Activated CD8-positive, alpha-beta T cell treated with anti-CD3 and anti-CD28 coated beads, Interleukin-2, amount 10 ng/mL, durations not matched to agents 7 days and 5 days (primary cell): ENCODE measurements at regions not wholly inside any gene's neighbourhood (a gene's known extent, or its start where the extent isn't known, plus 50 kb on each side); places are given as distances from the start of the nearest gene placed in this dataset.
A peak's percentile ranks its signal among the peaks of the same experiment; 100 is the strongest.
"Not testable (repeated sequence)": the region's sequence is repeated elsewhere in the genome, so short reads cannot be mapped to it uniquely, and the experiment has no call there.

Experiments
- ATAC-seq: fragments of 150-1000 bp; cut with Tn5 transposase; one replicate; pipeline ENCODE4 v1.10.0; 2021; ENCODE audit warnings: moderate library complexity
- CTCF ChIA-PET: fragments of 350-600 bp; sonication (Branson Sonifier 250); formaldehyde crosslinking; loops from one replicate; lab custom pipeline; 2021; ENCODE audit warnings: antibody characterized with exemption; lab: Charles Lee
- POLR2A ChIA-PET: fragments of 350-600 bp; sonication (Branson Sonifier 250); formaldehyde crosslinking; loops from one replicate; lab custom pipeline; 2021; ENCODE audit warnings: antibody characterized with exemption; lab: Charles Lee
- DNase-seq: peaks from one replicate; pipeline ENCODE4 v3.0.0-alpha.2; 2020
- H3K27ac Mint-ChIP-seq: one replicate; pipeline ENCODE4 v1.8.0; 2021; ENCODE audit warnings: mild to moderate bottlenecking, mixed read lengths
- H3K27me3 Mint-ChIP-seq: one replicate; pipeline ENCODE4 v1.8.0; 2021; ENCODE audit warnings: low read depth, mixed read lengths
- H3K36me3 Mint-ChIP-seq: one replicate; pipeline ENCODE4 v1.8.0; 2021; ENCODE audit warnings: low read depth, mixed read lengths
- H3K4me1 Mint-ChIP-seq: one replicate; pipeline ENCODE4 v1.8.0; 2021; ENCODE audit warnings: low read depth, mixed read lengths
- H3K4me3 Mint-ChIP-seq: one replicate; pipeline ENCODE4 v1.8.0; 2021; ENCODE audit warnings: mild to moderate bottlenecking, mixed read lengths
- H3K9me3 Mint-ChIP-seq: one replicate; pipeline ENCODE4 v1.8.0; 2022; ENCODE audit warnings: mixed read lengths; ENCODE audit not compliant: insufficient read depth

DNA sequence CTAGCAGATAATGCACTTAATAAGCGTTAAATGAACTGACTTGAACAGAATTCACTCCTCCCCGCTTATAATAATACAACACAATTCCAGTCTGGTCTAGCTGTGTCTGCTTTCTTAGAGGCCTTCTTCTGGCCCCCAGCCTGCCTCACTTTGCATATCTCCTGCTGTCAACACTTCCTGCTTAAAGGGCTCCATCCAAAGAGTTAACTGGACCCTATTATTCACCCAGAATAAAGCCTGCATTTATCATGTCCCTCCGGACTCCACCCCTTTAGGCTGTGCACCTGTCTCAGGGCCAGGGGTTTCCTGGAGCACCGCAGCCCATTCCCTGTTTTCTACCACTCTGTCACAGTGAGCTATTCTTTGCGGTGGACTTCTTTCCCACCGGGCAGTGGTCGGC, 115.4 kb upstream of the FOXN2 start:
- DNase-seq: no peak
- ChIA-PET POLR2A (no interaction called here), CTCF (no interaction called here)
- H3K36me3 Mint-ChIP-seq: no peaks in the 10 kb centered on the region
- ATAC-seq: no peak
- no peak overlapping the region for H3K4me3 Mint-ChIP-seq
- no peaks in the 10 kb centered on the region for H3K27me3 Mint-ChIP-seq
- H3K27ac Mint-ChIP-seq: no peak overlapping the region
- no peaks in the 10 kb centered on the region for H3K9me3 Mint-ChIP-seq
- H3K4me1 Mint-ChIP-seq: no peaks in the 10 kb centered on the region

DNA sequence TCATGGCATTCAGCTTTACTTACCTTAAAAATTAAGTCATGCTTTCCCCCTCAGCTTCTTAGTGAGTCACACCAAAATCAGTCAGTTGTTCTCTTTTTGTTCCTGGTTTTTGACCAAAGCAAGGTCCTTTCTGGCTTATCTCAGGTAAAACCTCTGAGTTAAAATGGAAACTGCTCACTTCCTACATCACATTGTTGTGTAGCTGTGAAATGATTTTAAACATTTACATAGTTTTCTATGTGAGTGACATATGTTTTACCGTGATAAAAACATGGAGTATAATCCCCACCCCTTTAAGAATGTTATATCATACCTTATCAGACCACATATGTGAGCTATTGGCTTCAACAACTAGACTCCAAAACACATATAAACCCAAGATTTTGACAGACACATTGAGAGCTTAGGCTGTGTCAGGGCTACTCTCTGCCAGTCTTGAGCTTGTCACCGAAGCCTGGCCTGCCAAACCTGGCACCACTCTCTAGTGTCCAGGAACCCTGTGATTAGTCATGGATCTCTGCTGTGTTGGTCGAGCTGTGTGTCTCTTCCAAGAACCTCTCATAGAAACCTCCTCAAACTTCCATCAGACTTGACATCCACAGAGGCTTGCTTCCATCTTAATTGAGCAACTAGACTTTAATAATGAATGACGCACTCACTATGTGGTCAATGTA, 113.7 kb upstream of the FOXN2 start:
- no peak overlapping the region for H3K4me3 Mint-ChIP-seq
- DNase-seq (no peak), ATAC-seq (no peak)
- ChIA-PET CTCF (interaction anchor here (1.3 to 1.5 kb wide), 2 partner anchors 9 to 11 kb away, joined by 3 read pairs; no protein-coding TSS in a partner anchor), POLR2A (no interaction called here)
- H3K4me1 Mint-ChIP-seq: no peaks in the 10 kb centered on the region
- H3K27ac Mint-ChIP-seq: no peak overlapping the region
- no peaks in the 10 kb centered on the region for H3K36me3 Mint-ChIP-seq
- H3K27me3 Mint-ChIP-seq: no peaks in the 10 kb centered on the region
- no peaks in the 10 kb centered on the region for H3K9me3 Mint-ChIP-seq

GRCh38 chr2:48201435-48201834, 113.0 kb upstream of the FOXN2 start:
- H3K4me3 Mint-ChIP-seq, DNase-seq, H3K4me1 Mint-ChIP-seq, H3K9me3 Mint-ChIP-seq, POLR2A ChIA-PET, H3K27me3 Mint-ChIP-seq, ATAC-seq, H3K27ac Mint-ChIP-seq, H3K36me3 Mint-ChIP-seq: not testable (repeated sequence)
- CTCF ChIA-PET: interaction anchor here (1.3 to 1.5 kb wide), 2 partner anchors 8 to 10 kb away, joined by 3 read pairs; no protein-coding TSS in a partner anchor

- Mint-ChIP-seq H3K27me3 (no peaks in the 10 kb centered on the region), H3K9me3 (no peaks in the 10 kb centered on the region), H3K4me3 (no peak overlapping the region), H3K36me3 (no peaks in the 10 kb centered on the region), H3K27ac (no peak overlapping the region), H3K4me1 (no peaks in the 10 kb centered on the region)
- ATAC-seq (no peak), DNase-seq (no peak)
- CTCF ChIA-PET: no interaction called here
- POLR2A ChIA-PET: no interaction called here
Observed at GRCh38 chr2:48202863-48203642, 111.4 kb upstream of the FOXN2 start.

GRCh38 chr2:48203668-48204067, 110.8 kb upstream of the FOXN2 start:
- Mint-ChIP-seq H3K4me1 (no peaks in the 10 kb centered on the region), H3K27me3 (no peaks in the 10 kb centered on the region), H3K27ac (no peak overlapping the region), H3K36me3 (no peaks in the 10 kb centered on the region), H3K9me3 (no peaks in the 10 kb centered on the region), H3K4me3 (no peak overlapping the region)
- ATAC-seq (no peak), DNase-seq (no peak)
- POLR2A ChIA-PET: no interaction called here
- CTCF ChIA-PET: no interaction called here

GRCh38 chr2:48204750-48205136, 109.7 kb upstream of the FOXN2 start:
- Mint-ChIP-seq H3K4me1 (no peaks in the 10 kb centered on the region), H3K27ac (no peak overlapping the region), H3K27me3 (no peaks in the 10 kb centered on the region), H3K9me3 (no peaks in the 10 kb centered on the region), H3K4me3 (no peak overlapping the region), H3K36me3 (no peaks in the 10 kb centered on the region)
- ATAC-seq (no peak), DNase-seq (no peak)
- ChIA-PET POLR2A (no interaction called here), CTCF (no interaction called here)

DNA sequence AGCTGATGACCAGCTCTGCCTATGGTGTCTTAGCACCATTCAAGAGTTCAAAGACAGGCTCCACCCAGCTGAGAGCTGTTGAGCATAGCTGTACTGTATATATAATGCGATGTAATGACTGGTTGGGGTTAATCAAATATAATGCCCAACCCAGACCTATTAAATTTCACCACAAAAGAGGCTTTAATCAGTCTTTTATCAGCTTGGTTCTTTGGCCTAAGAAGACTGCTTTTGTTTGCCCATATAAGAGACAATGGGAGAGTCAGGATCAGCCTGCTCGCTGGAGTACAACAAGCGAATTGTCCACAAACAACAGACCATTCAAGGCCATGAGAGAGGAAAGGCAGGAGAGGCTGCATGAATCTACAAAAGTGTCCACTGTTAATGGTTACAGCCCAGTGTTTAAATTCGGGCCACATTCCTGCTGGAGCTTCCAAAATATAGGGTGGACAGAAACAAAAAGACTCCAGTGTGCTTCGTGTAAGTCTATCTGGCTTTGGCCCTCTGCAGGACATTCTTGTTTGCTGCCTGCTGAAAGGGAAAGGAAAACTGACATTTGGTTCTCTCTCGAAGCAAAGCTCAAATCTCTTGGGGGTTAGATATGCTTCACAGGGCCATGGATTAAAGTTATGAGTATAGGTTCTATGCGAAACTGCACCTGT, 109.2 kb upstream of the FOXN2 start:
- no peak overlapping the region for H3K27ac Mint-ChIP-seq
- H3K4me1 Mint-ChIP-seq: no peaks in the 10 kb centered on the region
- H3K36me3 Mint-ChIP-seq: no peaks in the 10 kb centered on the region
- H3K4me3 Mint-ChIP-seq: no peak overlapping the region
- H3K27me3 Mint-ChIP-seq: no peaks in the 10 kb centered on the region
- ATAC-seq (no peak), DNase-seq (no peak)
- CTCF ChIA-PET: no interaction called here
- POLR2A ChIA-PET: no interaction called here
- H3K9me3 Mint-ChIP-seq: no peaks in the 10 kb centered on the region

GRCh38 chr2:48206056-48206656, 108.3 kb upstream of the FOXN2 start:
- CTCF ChIA-PET, H3K27me3 Mint-ChIP-seq, H3K9me3 Mint-ChIP-seq, H3K27ac Mint-ChIP-seq, POLR2A ChIA-PET, H3K36me3 Mint-ChIP-seq, H3K4me3 Mint-ChIP-seq, H3K4me1 Mint-ChIP-seq, ATAC-seq, DNase-seq: not testable (repeated sequence)

DNA sequence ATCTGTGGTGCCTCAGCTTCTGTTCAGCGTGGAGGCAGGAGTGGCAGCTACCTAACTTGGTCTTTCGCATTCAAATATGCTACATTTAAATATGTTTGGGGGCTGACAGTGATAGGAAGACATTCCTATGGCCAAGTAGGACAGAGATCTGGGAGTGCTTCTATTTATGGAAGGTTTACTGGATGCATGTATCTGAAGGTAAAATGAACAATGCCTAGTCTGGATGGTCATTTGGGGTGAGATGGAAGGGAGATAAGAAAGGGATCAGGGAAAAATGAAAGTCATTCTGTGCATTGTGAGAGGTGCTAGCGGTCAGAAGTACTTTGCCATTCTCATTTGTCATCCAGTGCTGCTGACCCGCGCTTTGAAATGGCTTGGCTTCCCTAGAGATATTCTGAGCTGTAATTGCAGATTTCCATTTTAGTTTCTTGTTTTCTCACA, 107.3 kb upstream of the FOXN2 start:
- Mint-ChIP-seq H3K4me1 (no peaks in the 10 kb centered on the region), H3K9me3 (no peaks in the 10 kb centered on the region), H3K36me3 (no peaks in the 10 kb centered on the region), H3K27me3 (no peaks in the 10 kb centered on the region), H3K4me3 (no peak overlapping the region), H3K27ac (no peak overlapping the region)
- ChIA-PET POLR2A (no interaction called here), CTCF (no interaction called here)
- no peak for DNase-seq
- ATAC-seq: no peak

- H3K4me1 Mint-ChIP-seq: no peaks in the 10 kb centered on the region
- no peak overlapping the region for H3K4me3 Mint-ChIP-seq
- ChIA-PET CTCF (no interaction called here), POLR2A (no interaction called here)
- DNase-seq (no peak), ATAC-seq (no peak)
- no peaks in the 10 kb centered on the region for H3K36me3 Mint-ChIP-seq
- no peak overlapping the region for H3K27ac Mint-ChIP-seq
- H3K9me3 Mint-ChIP-seq: no peaks in the 10 kb centered on the region
- no peaks in the 10 kb centered on the region for H3K27me3 Mint-ChIP-seq
Observed at GRCh38 chr2:48207851-48208250, 106.6 kb upstream of the FOXN2 start.

DNA sequence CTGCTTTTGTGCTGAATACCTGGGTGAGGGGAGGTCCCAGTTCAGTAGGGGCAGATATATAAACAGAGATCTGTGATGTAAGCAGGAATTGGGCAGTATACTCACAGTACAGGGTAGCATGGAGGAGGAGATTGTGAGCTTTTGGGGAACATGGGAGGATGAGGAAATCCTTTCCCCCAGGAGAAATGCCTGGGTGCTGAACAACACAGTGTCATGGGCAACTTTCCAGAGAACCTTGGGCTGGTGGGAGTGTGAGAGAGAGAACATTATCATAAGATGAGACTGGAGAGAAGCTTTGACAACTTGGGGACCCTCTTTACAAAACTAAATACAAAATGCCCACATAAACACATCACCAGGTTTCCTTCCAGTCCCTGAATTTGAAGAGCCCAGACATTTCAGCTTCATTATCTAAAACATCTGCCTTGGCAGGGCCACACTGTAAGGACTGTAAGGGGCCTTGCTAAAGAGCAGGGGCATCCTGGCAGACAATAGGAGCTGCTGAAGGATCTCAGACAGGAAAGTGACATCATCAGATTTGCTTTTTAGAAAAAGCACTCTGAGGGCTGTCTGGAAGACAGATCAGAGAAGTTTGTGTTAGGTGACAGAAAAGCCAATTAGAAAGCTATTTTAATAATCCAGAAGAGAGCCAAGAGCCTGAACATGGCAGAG, 105.1 kb upstream of the FOXN2 start:
- DNase-seq (no peak), ATAC-seq (no peak)
- H3K27ac Mint-ChIP-seq: peak overlapping the region; percentile 8
- no peak overlapping the region for H3K4me3 Mint-ChIP-seq
- ChIA-PET POLR2A (no interaction called here), CTCF (interaction anchor here (0.8 kb wide), 1 partner anchor 9 kb away, joined by 3 read pairs; no protein-coding TSS in a partner anchor)
- H3K27me3 Mint-ChIP-seq: no peaks in the 10 kb centered on the region
- no peaks in the 10 kb centered on the region for H3K36me3 Mint-ChIP-seq
- no peaks in the 10 kb centered on the region for H3K4me1 Mint-ChIP-seq
- H3K9me3 Mint-ChIP-seq: no peaks in the 10 kb centered on the region
